IMR-90 (cell line): ENCODE measurements at regions not wholly inside any gene's neighbourhood (a gene's known extent, or its start where the extent isn't known, plus 50 kb on each side); places are given as distances from the start of the nearest gene placed in this dataset.

Source experiments
- ATAC-seq: fragments of 200-7000 bp; cut with Tn5 transposase; 2 replicates; pipeline ENCODE4 v1.9.1; 2020; ENCODE audit warnings: low read depth, mild to moderate bottlenecking, moderate library complexity
- BruUV-seq: library from RNA; stranded (reverse); fragments of 400-500 nt; replicated peaks from 2 replicates; lab custom pipeline; 2021; lab: Mats Ljungman, UMichigan
- CTCF ChIA-PET: fragments of 300-600 bp; formaldehyde crosslinking; extraction: SDS; loops from one replicate; lab custom pipeline; 2021; ENCODE audit warnings: antibody characterized with exemption; lab: Yijun Ruan, JAX
- POLR2A ChIA-PET: fragments of 300-600 bp; sonication (Branson Sonifier 250); formaldehyde crosslinking; loops from one replicate; lab custom pipeline; 2022; ENCODE audit warnings: antibody characterized with exemption; ENCODE audit not compliant: unreplicated experiment; lab: Charles Lee
- DNase-seq: peaks from one replicate; pipeline ENCODE4 v3.0.0; 2013
- H2AFZ ChIP-seq: replicated peaks from 2 replicates; pipeline ENCODE3; 2013; ENCODE audit warnings: low read length, mild to moderate bottlenecking; ENCODE audit not compliant: poor library complexity
- H2AK5ac ChIP-seq: 2 replicates; pipeline ENCODE4 v1.6.1; 2013; ENCODE audit warnings: low read depth, low read length, inconsistent platforms
- H2AK9ac ChIP-seq: replicated peaks from 2 replicates; pipeline ENCODE3; 2013; ENCODE audit warnings: mild to moderate bottlenecking, low read depth, low read length, moderate library complexity; ENCODE audit not compliant: poor library complexity
- H2BK120ac ChIP-seq: 2 replicates; pipeline ENCODE4 v1.6.1; 2013; ENCODE audit warnings: low read depth, low read length, inconsistent platforms
- H2BK15ac ChIP-seq: 3 replicates; pipeline ENCODE4 v1.6.1; 2013; ENCODE audit warnings: low read depth, low read length, inconsistent platforms
- H2BK20ac ChIP-seq: 2 replicates; pipeline ENCODE4 v1.6.1; 2013; ENCODE audit warnings: low read depth, mild to moderate bottlenecking, inconsistent platforms, low read length, moderate library complexity
- H2BK5ac ChIP-seq: 2 replicates; pipeline ENCODE4 v1.6.1; 2013; ENCODE audit warnings: mild to moderate bottlenecking, low read depth, low read length, inconsistent platforms; ENCODE audit not compliant: poor library complexity, severe bottlenecking
- H3K14ac ChIP-seq: replicated peaks from 2 replicates; pipeline ENCODE4 v1.6.1; 2013; ENCODE audit warnings: low read depth, low read length, inconsistent platforms
- H3K18ac ChIP-seq: 2 replicates; pipeline ENCODE4 v1.6.1; 2013; ENCODE audit warnings: low read depth, low read length, control low read depth
- H3K23ac ChIP-seq: 2 replicates; pipeline ENCODE4 v1.6.1; 2013; ENCODE audit warnings: low read depth, low read length, inconsistent platforms
- H3K27ac ChIP-seq: 2 replicates; pipeline ENCODE4 v1.5.1; 2013; ENCODE audit warnings: mild to moderate bottlenecking, control low read depth, low read length; ENCODE audit not compliant: insufficient read depth
- H3K27me3 ChIP-seq: 2 replicates; pipeline ENCODE4 v1.6.1; 2013; ENCODE audit warnings: low read length; ENCODE audit not compliant: control insufficient read depth, insufficient read depth
- H3K36me3 ChIP-seq: 2 replicates; pipeline ENCODE4 v1.6.1; 2013; ENCODE audit warnings: low read length, mixed read lengths; ENCODE audit not compliant: control insufficient read depth, insufficient read depth
- H3K4ac ChIP-seq: 2 replicates; pipeline ENCODE4 v1.6.1; 2013; ENCODE audit warnings: low read depth, low read length, inconsistent platforms
- H3K4me1 ChIP-seq: 2 replicates; pipeline ENCODE4 v1.6.1; 2013; ENCODE audit warnings: low read length, mixed read lengths; ENCODE audit not compliant: control insufficient read depth, insufficient read depth
- H3K4me2 ChIP-seq: 2 replicates; pipeline ENCODE4 v1.6.1; 2013; ENCODE audit warnings: low read depth, mild to moderate bottlenecking, control low read depth, low read length, moderate library complexity
- H3K4me3 ChIP-seq: 2 replicates; pipeline ENCODE4 v1.5.1; 2013; ENCODE audit warnings: low read depth, mild to moderate bottlenecking, control low read depth, low read length, moderate library complexity; ENCODE audit not compliant: insufficient read depth
- H3K56ac ChIP-seq: 2 replicates; pipeline ENCODE4 v1.6.1; 2013; ENCODE audit warnings: low read length, inconsistent platforms; ENCODE audit not compliant: insufficient read depth; ENCODE audit errors: extremely low read depth
- H3K79me1 ChIP-seq, 2 experiments: 2 replicates each; pipeline ENCODE4 v1.6.1; 2013; ENCODE audit warnings: low read length in 2 of 2, inconsistent platforms in 1 of 2, low read depth in 1 of 2
- H3K9ac ChIP-seq: 2 replicates; pipeline ENCODE4 v1.6.1; 2013; ENCODE audit warnings: low read depth, low read length, control low read depth
- H3K9me1 ChIP-seq: 2 replicates; pipeline ENCODE4 v1.6.1; 2013; ENCODE audit warnings: low read length, inconsistent platforms; ENCODE audit not compliant: insufficient read depth
- H3K9me3 ChIP-seq: 2 replicates; pipeline ENCODE4 v1.6.1; 2013; ENCODE audit warnings: low read length; ENCODE audit not compliant: control insufficient read depth, insufficient read depth
- H4K20me1 ChIP-seq: 2 replicates; pipeline ENCODE4 v1.6.1; 2013; ENCODE audit warnings: low read length, inconsistent platforms; ENCODE audit not compliant: insufficient read depth
- H4K5ac ChIP-seq: 2 replicates; pipeline ENCODE4 v1.6.1; 2013; ENCODE audit warnings: mild to moderate bottlenecking, low read depth, low read length, control low read depth
- H4K8ac ChIP-seq, 2 experiments: 2 replicates each; pipeline ENCODE4 v1.6.1; 2013; ENCODE audit warnings: low read depth in 2 of 2, low read length in 2 of 2, control low read depth in 1 of 2, inconsistent platforms in 1 of 2
- H4K91ac ChIP-seq: 2 replicates; pipeline ENCODE4 v1.6.1; 2013; ENCODE audit warnings: low read depth, low read length, inconsistent platforms; ENCODE audit not compliant: insufficient read depth
- BHLHE40 ChIP-seq: fragments of 150-350 bp; IDR thresholded peaks from 2 replicates; pipeline ENCODE4 v1.6.1; 2016; ENCODE audit warnings: mild to moderate bottlenecking, low read depth, low read length
- SMC3 ChIP-seq: fragments of 150-350 bp; IDR thresholded peaks from 2 replicates; pipeline ENCODE4 v1.6.1; 2016; ENCODE audit warnings: low read depth, mild to moderate bottlenecking, antibody characterized with exemption, low read length, moderate library complexity
- WGBS, 2 experiments: methylation state at CpG; one replicate each; pipeline versions ENCODE4 v1.1.5 to v1.1.7; 2013; ENCODE audit warnings: missing lambda C conversion rate in 2 of 2; ENCODE audit not compliant: insufficient read length in 1 of 2; ENCODE audit errors: extremely low coverage in 2 of 2; 5-methylcytosine and 5-hydroxymethylcytosine counted together
- dilution Hi-C: fragments of 300-500 bp; cut with HindIII; formaldehyde crosslinking; loops from one replicate; pipeline ENCODE4 v1.14.3; 2018; ENCODE audit warnings: low sequenced_read_pairs; ENCODE audit not compliant: unreplicated experiment
- in situ Hi-C: fragments of 300-500 bp; cut with MboI; formaldehyde crosslinking; loops from 3 replicates; pipeline ENCODE4 v1.14.3; 2019; ENCODE audit warnings: low sequenced_read_pairs, inconsistent platforms, mixed read lengths
- intact Hi-C: fragments of 100-400 bp; cut with micrococcal nuclease; formaldehyde crosslinking; loops from 2 replicates; pipeline ENCODE4 v1.10.0; 2022
- TF ChIP-seq, protein P1 (sequence below): fragments of 150-350 bp; IDR thresholded peaks from 2 replicates; pipeline ENCODE4 v1.6.1; 2017; ENCODE audit warnings: mild to moderate bottlenecking, antibody characterized with exemption, low read length, low read depth

DNA sequence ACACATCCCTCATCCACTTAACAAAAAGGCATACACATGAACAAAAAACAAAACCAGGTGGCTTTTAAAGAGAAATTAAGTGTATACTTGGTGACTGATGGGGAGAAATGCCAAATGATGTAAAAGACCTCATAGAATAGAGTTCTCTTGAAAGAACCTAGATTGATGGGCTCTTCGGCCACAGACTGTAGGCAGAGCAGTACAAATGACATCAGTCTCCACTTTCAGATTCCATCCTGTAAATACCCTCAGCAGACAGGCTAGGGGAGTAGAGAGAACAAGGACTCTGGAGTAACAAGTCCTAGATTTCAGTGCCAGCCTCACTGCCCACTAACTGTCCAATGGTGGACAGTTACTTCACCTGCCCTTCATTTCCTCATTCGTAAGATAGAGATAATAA, 203.8 kb downstream of the MZT1 start:
- H2BK20ac ChIP-seq: no peak overlapping the region
- ATAC-seq (no peak), DNase-seq (no peak)
- no peak overlapping the region for H3K18ac ChIP-seq
- H2BK5ac ChIP-seq: no peak overlapping the region
- H4K8ac ChIP-seq: no peak overlapping the region
- H4K5ac ChIP-seq: no peak overlapping the region
- H3K27me3 ChIP-seq: no peaks in the 10 kb centered on the region
- H2AK9ac ChIP-seq: no peak overlapping the region
- H3K4me1 ChIP-seq: no peaks in the 10 kb centered on the region
- H3K9ac ChIP-seq: no peak overlapping the region
- H4K91ac ChIP-seq: no peak overlapping the region
- in situ Hi-C loops (no loop called here), intact Hi-C loops (no loop called here), dilution Hi-C loops (no loop called here)
- H3K4me2 ChIP-seq: no peak overlapping the region
- no peaks in the 10 kb centered on the region for H4K20me1 ChIP-seq
- H3K56ac ChIP-seq: no peak overlapping the region
- H3K79me1 ChIP-seq: no peaks in the 10 kb centered on the region
- no peaks in the 10 kb centered on the region for H3K36me3 ChIP-seq
- no peak overlapping the region for H3K23ac ChIP-seq
- H3K14ac ChIP-seq: no peak overlapping the region
- TF ChIP-seq SMC3: no peak
- TF ChIP-seq, protein P1, sequence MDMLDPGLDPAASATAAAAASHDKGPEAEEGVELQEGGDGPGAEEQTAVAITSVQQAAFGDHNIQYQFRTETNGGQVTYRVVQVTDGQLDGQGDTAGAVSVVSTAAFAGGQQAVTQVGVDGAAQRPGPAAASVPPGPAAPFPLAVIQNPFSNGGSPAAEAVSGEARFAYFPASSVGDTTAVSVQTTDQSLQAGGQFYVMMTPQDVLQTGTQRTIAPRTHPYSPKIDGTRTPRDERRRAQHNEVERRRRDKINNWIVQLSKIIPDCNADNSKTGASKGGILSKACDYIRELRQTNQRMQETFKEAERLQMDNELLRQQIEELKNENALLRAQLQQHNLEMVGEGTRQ: no peak
- TF ChIP-seq BHLHE40: no peak
- H3K9me1 ChIP-seq: no peaks in the 10 kb centered on the region
- CTCF ChIA-PET: no interaction called here
- no peak overlapping the region for H3K4me3 ChIP-seq
- POLR2A ChIA-PET: no interaction called here
- H2AK5ac ChIP-seq: no peak overlapping the region
- no peak overlapping the region for H2AFZ ChIP-seq
- H2BK15ac ChIP-seq: no peak overlapping the region
- no peaks in the 10 kb centered on the region; the same call in 1 of the 2 replicates for H3K9me3 ChIP-seq
- no CpG with 5 or more reads among the region's 2 CpGs for WGBS, 2 experiments
- no peak overlapping the region for H2BK120ac ChIP-seq
- no peak overlapping the region for H3K4ac ChIP-seq
- H3K27ac ChIP-seq: no peak overlapping the region
- BruUV-seq: no TSS peak
